Gastrocnemius medialis (tissue), 4 donors: ENCODE measurements at regions not wholly inside any gene's neighbourhood (a gene's known extent, or its start where the extent isn't known, plus 50 kb on each side); places are given as distances from the start of the nearest gene placed in this dataset.

Source experiments
- ATAC-seq, 2 donors: fragments of 150-250 bp; one replicate each; pipeline ENCODE4 v1.9.1; 2016
- DNase-seq, 2 donors: peaks; one replicate each; pipeline ENCODE4 v3.0.0-alpha.2; 2019
- H3K27ac ChIP-seq, 4 donors: fragments of 200-600 bp; sonication (generic); 1 replicate in 1 of 4; 2 replicates in 3 of 4; pipeline ENCODE4 v1.5.1; 2016 to 2018; ENCODE audit warnings: mild to moderate bottlenecking in 2 of 4, moderate library complexity in 1 of 4
- H3K27me3 ChIP-seq, 3 donors: fragments of 200-600 bp; sonication (generic) in 2 of 3; 1 replicate in 1 of 3; 2 replicates in 2 of 3; pipeline versions ENCODE4 v1.5.1 to v1.6.0; 2016 to 2019; ENCODE audit warnings: mild to moderate bottlenecking in 1 of 3, moderate library complexity in 1 of 3
- H3K36me3 ChIP-seq, 2 donors: fragments of 200-600 bp; sonication (generic) in 1 of 2; one replicate each; pipeline ENCODE4 v1.5.1; 2017 to 2018
- H3K4me1 ChIP-seq, 2 donors: fragments of 200-600 bp; sonication (generic) in 1 of 2; one replicate each; pipeline ENCODE4 v1.5.1; 2016 to 2017; ENCODE audit warnings: mild to moderate bottlenecking in 2 of 2
- H3K4me3 ChIP-seq, 4 donors: fragments of 200-600 bp; sonication (generic) in 3 of 4; 1 replicate in 1 of 4; 2 replicates in 3 of 4; pipeline ENCODE4 v1.5.1; 2016 to 2019; ENCODE audit warnings: mild to moderate bottlenecking in 2 of 4
- H3K9me3 ChIP-seq, 3 donors: fragments of 200-600 bp; sonication (generic) in 2 of 3; 1 replicate in 1 of 3; 2 replicates in 2 of 3; pipeline ENCODE4 v1.5.1; 2016 to 2019
- CTCF ChIP-seq, 5 experiments: fragments of 450-650 bp in 3 of 5; fragments of 200-600 bp in 2 of 5; sonication (generic) in 2 of 5; IDR thresholded peaks in 4 of 5; conservative IDR thresholded peaks in 1 of 5; 1 replicate in 4 of 5; 2 replicates in 1 of 5; pipeline ENCODE4 v1.5.1; 2016 to 2019; ENCODE audit warnings: antibody characterized with exemption in 5 of 5, mild to moderate bottlenecking in 3 of 5, moderate library complexity in 3 of 5
- POLR2A ChIP-seq, 2 donors: fragments of 450-650 bp; IDR thresholded peaks; one replicate each; pipeline ENCODE4 v1.6.1; 2017; ENCODE audit warnings: antibody characterized with exemption in 2 of 2, mild to moderate bottlenecking in 2 of 2, moderate library complexity in 2 of 2
- in situ Hi-C, 4 donors: fragments of 200-750 bp; cut with MboI; loops; one replicate each; pipeline versions ENCODE4 v1.15.0 to v1.8.0; 2017; ENCODE audit warnings: low sequenced_read_pairs in 4 of 4
- intact Hi-C: fragments of 100-400 bp; cut with DNase I; formaldehyde crosslinking; loops from one replicate; pipeline ENCODE4 v1.15.1; 2023; ENCODE audit warnings: low total_unique reads

GRCh38 chr13:71156550-71156949, 710.5 kb downstream of the DACH1 start:
- Histone ChIP-seq H3K4me1 (no peaks in the 10 kb centered on the region), H3K36me3 (no peaks in the 10 kb centered on the region), H3K4me3 (no peak overlapping the region), H3K27me3 (no peaks in the 10 kb centered on the region), H3K27ac (no peak overlapping the region), H3K9me3 (no peaks in the 10 kb centered on the region)
- TF ChIP-seq POLR2A (IDR thresholded peaks at IDR 0.05) = no peak
- TF ChIP-seq CTCF (IDR thresholded peaks at IDR 0.05 in 4 of 5, conservative IDR thresholded peaks at IDR 0.05 in 1 of 5) = no peak
- ATAC-seq (no peak), DNase-seq (no peak)
- intact Hi-C loops = no loop called here
- in situ Hi-C loops = no loop called here

- DNase-seq = no peak
- H3K27ac ChIP-seq = no peak overlapping the region
- H3K36me3 ChIP-seq = no peaks in the 10 kb centered on the region
- ATAC-seq = no peak
- in situ Hi-C loops (no loop called here), intact Hi-C loops (no loop called here)
- no peaks in the 10 kb centered on the region for H3K9me3 ChIP-seq
- no peak overlapping the region for H3K4me3 ChIP-seq
- H3K27me3 ChIP-seq = no peaks in the 10 kb centered on the region
- TF ChIP-seq CTCF (IDR thresholded peaks at IDR 0.05 in 4 of 5, conservative IDR thresholded peaks at IDR 0.05 in 1 of 5) (no peak), POLR2A (IDR thresholded peaks at IDR 0.05) (no peak)
- H3K4me1 ChIP-seq = no peaks in the 10 kb centered on the region
These were observed 717.3 kb downstream of the DACH1 start for GRCh38 chr13:71149498-71150363.

- no peak for ATAC-seq
These were observed 718.0 kb downstream of the DACH1 start for GRCh38 chr13:71149046-71149445.

GRCh38 chr13:71148396-71148795, 718.6 kb downstream of the DACH1 start:
- Histone ChIP-seq H3K27me3 (no peaks in the 10 kb centered on the region), H3K4me3 (no peak overlapping the region), H3K36me3 (no peaks in the 10 kb centered on the region), H3K9me3 (no peaks in the 10 kb centered on the region), H3K4me1 (no peaks in the 10 kb centered on the region), H3K27ac (no peak overlapping the region)
- no peak for DNase-seq
- in situ Hi-C loops = no loop called here
- intact Hi-C loops = no loop called here
- ATAC-seq = no peak
- TF ChIP-seq POLR2A (IDR thresholded peaks at IDR 0.05) = no peak
- no peak for TF ChIP-seq CTCF (IDR thresholded peaks at IDR 0.05 in 4 of 5, conservative IDR thresholded peaks at IDR 0.05 in 1 of 5)

More at GRCh38 chr13:71149046-71149445, 718.0 kb downstream of the DACH1 start:
- no peak overlapping the region for H3K27ac ChIP-seq
- no peak overlapping the region for H3K4me3 ChIP-seq
- no peaks in the 10 kb centered on the region for H3K9me3 ChIP-seq
- H3K4me1 ChIP-seq = no peaks in the 10 kb centered on the region
- H3K36me3 ChIP-seq = no peaks in the 10 kb centered on the region
- no peak for DNase-seq
- in situ Hi-C loops = no loop called here
- H3K27me3 ChIP-seq = no peaks in the 10 kb centered on the region
- TF ChIP-seq CTCF (IDR thresholded peaks at IDR 0.05 in 4 of 5, conservative IDR thresholded peaks at IDR 0.05 in 1 of 5) (no peak), POLR2A (IDR thresholded peaks at IDR 0.05) (no peak)
- intact Hi-C loops = no loop called here
